Lung (tissue), 11 donors: ENCODE measurements at regions not wholly inside any gene's neighbourhood (a gene's known extent, or its start where the extent isn't known, plus 50 kb on each side); places are given as distances from the start of the nearest gene placed in this dataset.

ENCODE experiments used
- ATAC-seq: fragments of 200-7000 bp; cut with Tn5 transposase; one replicate; pipeline ENCODE4 v1.9.1; 2020; ENCODE audit warnings: moderate number of reproducible peaks; ENCODE audit not compliant: insufficient read depth, low FRiP score
- DNase-seq, 3 donors: peaks; one replicate each; pipeline ENCODE4 v3.0.0-alpha.2; 2013 to 2017
- H3K27ac ChIP-seq, 2 donors: one replicate each; pipeline ENCODE4 v1.5.1; 2013; ENCODE audit warnings: mild to moderate bottlenecking in 2 of 2, moderate library complexity in 2 of 2, control low read depth in 1 of 2, inconsistent platforms in 1 of 2, low read depth in 1 of 2, low read length in 1 of 2
- H3K27me3 ChIP-seq, 3 donors: one replicate each; pipeline ENCODE4 v1.5.1; 2013; ENCODE audit warnings: low read length in 2 of 3; ENCODE audit not compliant: control insufficient read depth in 3 of 3, insufficient read depth in 3 of 3
- H3K36me3 ChIP-seq, 4 donors: one replicate each; pipeline ENCODE4 v1.5.1; 2013; ENCODE audit warnings: low read length in 4 of 4, mild to moderate bottlenecking in 1 of 4, moderate library complexity in 1 of 4; ENCODE audit not compliant: control insufficient read depth in 4 of 4, insufficient read depth in 4 of 4
- H3K4me1 ChIP-seq, 5 donors: one replicate each; pipeline ENCODE4 v1.5.1; 2013; ENCODE audit warnings: low read length in 5 of 5, mild to moderate bottlenecking in 2 of 5, moderate library complexity in 1 of 5; ENCODE audit not compliant: control insufficient read depth in 5 of 5, insufficient read depth in 5 of 5
- H3K4me3 ChIP-seq: one replicate; pipeline ENCODE4 v1.5.1; 2013; ENCODE audit warnings: mild to moderate bottlenecking, control low read depth, moderate library complexity
- H3K9ac ChIP-seq, 2 donors: one replicate each; pipeline ENCODE4 v1.5.1; 2013; ENCODE audit warnings: low read length in 2 of 2, control low read depth in 1 of 2; ENCODE audit not compliant: insufficient read depth in 1 of 2
- H3K9me3 ChIP-seq, 4 donors: one replicate each; pipeline ENCODE4 v1.5.1; 2013; ENCODE audit warnings: low read length in 3 of 4, mild to moderate bottlenecking in 1 of 4, moderate library complexity in 1 of 4; ENCODE audit not compliant: control insufficient read depth in 4 of 4, insufficient read depth in 3 of 4
- whole genome bisulfite sequencing, 2 donors: extraction: QIAGEN DNeasy Blood & Tissue Kit; methylation state at CpG; one replicate each; pipeline ENCODE4 v1.1.7; 2013; 5-methylcytosine and 5-hydroxymethylcytosine counted together
- TF ChIP-seq, protein P1 (sequence below): IDR thresholded peaks from 2 replicates; pipeline ENCODE4 v1.5.1; 2012; ENCODE audit warnings: mild to moderate bottlenecking; ENCODE audit errors: control extremely low read depth, extremely low read depth
- donor health status: control.
- donor health status: control.
- donor health status: Bipolar disorder and iron deficiency.
- donor health status: healthy.
- donor health status: DM: yes; HTN: yes; CAD: no.

DNA sequence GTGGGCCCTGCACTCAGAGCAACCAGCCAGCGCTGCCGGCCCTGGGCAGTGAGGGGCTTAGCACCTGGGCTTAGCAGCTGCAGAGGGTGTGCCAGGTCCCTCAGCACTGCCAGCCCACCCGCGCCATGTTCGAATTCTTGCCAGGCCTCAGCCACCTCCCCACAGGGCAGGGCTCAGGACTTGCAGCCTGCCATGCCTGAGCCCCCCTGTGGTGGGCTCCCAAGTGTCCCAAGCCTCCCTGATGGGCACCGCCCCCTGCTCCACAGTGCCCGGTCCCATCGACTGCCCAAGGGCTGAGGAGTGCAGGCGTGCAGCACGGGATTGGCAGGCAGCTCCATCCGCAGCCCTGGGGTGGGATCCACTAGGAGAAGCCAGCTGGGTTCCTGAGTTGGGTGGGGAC, 98.0 kb upstream of the NID2 start:
- Histone ChIP-seq H3K27me3 (no peaks in the 10 kb centered on the region), H3K36me3 (no peaks in the 10 kb centered on the region), H3K4me1 (no peaks in the 10 kb centered on the region), H3K9ac (no peak overlapping the region), H3K4me3 (no peak overlapping the region), H3K9me3 (peaks cover 0 to 10% (median 2%) of the 10 kb centered on the region in 4 donors), H3K27ac (no peak overlapping the region)
- TF ChIP-seq, protein P1, sequence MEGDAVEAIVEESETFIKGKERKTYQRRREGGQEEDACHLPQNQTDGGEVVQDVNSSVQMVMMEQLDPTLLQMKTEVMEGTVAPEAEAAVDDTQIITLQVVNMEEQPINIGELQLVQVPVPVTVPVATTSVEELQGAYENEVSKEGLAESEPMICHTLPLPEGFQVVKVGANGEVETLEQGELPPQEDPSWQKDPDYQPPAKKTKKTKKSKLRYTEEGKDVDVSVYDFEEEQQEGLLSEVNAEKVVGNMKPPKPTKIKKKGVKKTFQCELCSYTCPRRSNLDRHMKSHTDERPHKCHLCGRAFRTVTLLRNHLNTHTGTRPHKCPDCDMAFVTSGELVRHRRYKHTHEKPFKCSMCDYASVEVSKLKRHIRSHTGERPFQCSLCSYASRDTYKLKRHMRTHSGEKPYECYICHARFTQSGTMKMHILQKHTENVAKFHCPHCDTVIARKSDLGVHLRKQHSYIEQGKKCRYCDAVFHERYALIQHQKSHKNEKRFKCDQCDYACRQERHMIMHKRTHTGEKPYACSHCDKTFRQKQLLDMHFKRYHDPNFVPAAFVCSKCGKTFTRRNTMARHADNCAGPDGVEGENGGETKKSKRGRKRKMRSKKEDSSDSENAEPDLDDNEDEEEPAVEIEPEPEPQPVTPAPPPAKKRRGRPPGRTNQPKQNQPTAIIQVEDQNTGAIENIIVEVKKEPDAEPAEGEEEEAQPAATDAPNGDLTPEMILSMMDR, result no peak
- ATAC-seq (no peak), DNase-seq (no peak)
- WGBS, 2 donors, result 84 to 99% methylated on average over 11 of the region's 11 CpGs

- Histone ChIP-seq H3K4me3 (no peak overlapping the region), H3K9me3 (peaks cover 0 to 3% (median 0%) of the 10 kb centered on the region in 4 donors), H3K4me1 (no peaks in the 10 kb centered on the region), H3K36me3 (no peaks in the 10 kb centered on the region), H3K9ac (no peak overlapping the region), H3K27me3 (no peaks in the 10 kb centered on the region), H3K27ac (no peak overlapping the region)
- TF ChIP-seq, protein P1, result no peak
- ATAC-seq (no peak), DNase-seq (no peak)
- 96% methylated on average over 24 of the region's 24 CpGs for WGBS, 2 donors
Measured at GRCh38 chr14:52155651-52156213, 86.9 kb upstream of the NID2 start.

DNA sequence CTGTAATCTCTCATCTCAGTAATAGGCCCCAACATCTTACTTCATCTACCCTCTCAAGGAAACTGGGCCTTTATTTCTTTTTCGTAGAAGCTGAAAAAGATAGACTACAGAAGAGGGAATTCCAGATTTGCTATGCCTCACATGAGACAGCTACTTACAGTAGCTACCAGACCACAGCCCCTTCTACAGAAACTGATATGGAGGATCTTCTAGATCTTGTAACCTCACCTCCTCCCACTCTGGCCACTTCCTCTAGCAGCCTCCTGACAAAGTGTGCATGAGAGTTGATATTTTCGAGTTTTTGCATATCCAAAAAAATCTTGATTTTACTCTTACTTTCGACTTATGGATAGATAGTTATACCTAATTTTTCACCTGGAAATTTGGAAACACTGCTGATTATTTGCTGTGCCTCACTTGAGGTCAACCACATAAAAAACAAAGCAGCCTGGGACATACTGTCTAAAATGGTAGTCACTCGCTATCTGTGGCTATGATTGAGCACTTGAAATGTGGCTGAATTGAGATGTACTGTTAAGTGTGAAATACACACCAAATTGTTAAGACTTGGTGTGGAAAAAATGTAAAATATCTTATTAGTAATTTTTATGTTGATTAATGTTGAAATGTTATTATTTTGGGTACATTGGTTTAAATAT, 86.3 kb upstream of the NID2 start:
- no peak for ATAC-seq
- WGBS, 2 donors, result 87 to 97% methylated on average over 4 of the region's 4 CpGs

More for the DNA sequence above, 86.3 kb upstream of the NID2 start:
- Histone ChIP-seq H3K27me3 (no peaks in the 10 kb centered on the region), H3K4me3 (no peak overlapping the region), H3K27ac (no peak overlapping the region), H3K9ac (no peak overlapping the region), H3K4me1 (no peaks in the 10 kb centered on the region), H3K9me3 (peaks cover 0 to 3% (median 0%) of the 10 kb centered on the region in 4 donors), H3K36me3 (no peaks in the 10 kb centered on the region)
- TF ChIP-seq, protein P1, result no peak
- DNase-seq, result no peak
